Glutamatergic neuron (in vitro differentiated cells): ENCODE measurements at regions not wholly inside any gene's neighbourhood (a gene's known extent, or its start where the extent isn't known, plus 50 kb on each side); places are given as distances from the start of the nearest gene placed in this dataset.
A peak's percentile ranks its signal among the peaks of the same experiment; 100 is the strongest.

Experiments
- DNase-seq: peaks from one replicate; pipeline ENCODE4 v3.0.0; 2022
- H3K27ac Mint-ChIP-seq: one replicate; pipeline ENCODE4 v1.8.0; 2020; ENCODE audit warnings: mild to moderate bottlenecking, mixed read lengths, inconsistent platforms; ENCODE audit not compliant: unreplicated experiment
- H3K27me3 Mint-ChIP-seq: one replicate; pipeline ENCODE4 v1.8.0; 2020; ENCODE audit warnings: mild to moderate bottlenecking, moderate library complexity, mixed read lengths, inconsistent platforms; ENCODE audit not compliant: unreplicated experiment
- H3K36me3 Mint-ChIP-seq: one replicate; pipeline ENCODE4 v1.8.0; 2020; ENCODE audit warnings: mild to moderate bottlenecking, mixed read lengths, inconsistent platforms; ENCODE audit not compliant: unreplicated experiment
- H3K4me1 Mint-ChIP-seq: one replicate; pipeline ENCODE4 v1.8.0; 2020; ENCODE audit warnings: mild to moderate bottlenecking, low read depth, mixed read lengths, inconsistent platforms; ENCODE audit not compliant: unreplicated experiment
- H3K4me3 Mint-ChIP-seq: one replicate; pipeline ENCODE4 v1.8.0; 2020; ENCODE audit warnings: mild to moderate bottlenecking, mixed read lengths, inconsistent platforms; ENCODE audit not compliant: unreplicated experiment
- H3K9me3 Mint-ChIP-seq: one replicate; pipeline ENCODE4 v1.8.0; 2020; ENCODE audit warnings: mild to moderate bottlenecking, moderate library complexity, mixed read lengths, inconsistent platforms; ENCODE audit not compliant: unreplicated experiment
- CTCF ChIP-seq: fragments of 200-600 bp; sonication (generic); IDR thresholded peaks from one replicate; pipeline ENCODE4 v1.5.0; 2021; ENCODE audit not compliant: partially characterized antibody, unreplicated experiment

- Mint-ChIP-seq H3K27me3 (peaks cover 6% of the 10 kb centered on the region), H3K4me3 (no peak overlapping the region), H3K4me1 (peaks cover 5% of the 10 kb centered on the region), H3K27ac (no peak overlapping the region), H3K9me3 (peaks cover 4% of the 10 kb centered on the region), H3K36me3 (no peaks in the 10 kb centered on the region)
- no peak for DNase-seq
- TF ChIP-seq CTCF = no peak
Observed at GRCh38 chr10:42974693-42975002, 102.2 kb upstream of the RET start.

GRCh38 chr10:42975005-42975493 is 101.8 kb upstream of the RET start:
- no peak for TF ChIP-seq CTCF
- Mint-ChIP-seq H3K27me3 (peaks cover 6% of the 10 kb centered on the region), H3K4me1 (peaks cover 8% of the 10 kb centered on the region), H3K27ac (no peak overlapping the region), H3K9me3 (peaks cover 6% of the 10 kb centered on the region), H3K36me3 (no peaks in the 10 kb centered on the region), H3K4me3 (no peak overlapping the region)
- peak; percentile 46 for DNase-seq

GRCh38 chr10:42975558-42976340 is 101.1 kb upstream of the RET start:
- peak; percentile 20 for DNase-seq
- peaks cover 6% of the 10 kb centered on the region for H3K27me3 Mint-ChIP-seq

GRCh38 chr10:42976351-42977031 is 100.4 kb upstream of the RET start:
- Mint-ChIP-seq H3K36me3 (no peaks in the 10 kb centered on the region), H3K4me3 (no peak overlapping the region), H3K9me3 (peaks cover 6% of the 10 kb centered on the region), H3K27me3 (peaks cover 5% of the 10 kb centered on the region), H3K27ac (no peak overlapping the region), H3K4me1 (peaks cover 4% of the 10 kb centered on the region)
- DNase-seq = peak; percentile 7
- TF ChIP-seq CTCF = no peak

More at GRCh38 chr10:42975558-42976340, 101.1 kb upstream of the RET start:
- no peak overlapping the region for H3K4me3 Mint-ChIP-seq
- H3K27ac Mint-ChIP-seq = no peak overlapping the region
- H3K36me3 Mint-ChIP-seq = no peaks in the 10 kb centered on the region
- peaks cover 5% of the 10 kb centered on the region for H3K4me1 Mint-ChIP-seq
- TF ChIP-seq CTCF = no peak
- H3K9me3 Mint-ChIP-seq = peaks cover 6% of the 10 kb centered on the region

GRCh38 chr10:42977032-42977416 is 99.8 kb upstream of the RET start:
- Mint-ChIP-seq H3K36me3 (no peaks in the 10 kb centered on the region), H3K27me3 (peaks cover 5% of the 10 kb centered on the region), H3K4me3 (no peak overlapping the region), H3K4me1 (peaks cover 4% of the 10 kb centered on the region), H3K9me3 (peaks cover 3% of the 10 kb centered on the region), H3K27ac (no peak overlapping the region)
- DNase-seq = peak; percentile 3
- no peak for TF ChIP-seq CTCF
